Lower lobe of right lung (tissue), 2 donors: ENCODE measurements at regions not wholly inside any gene's neighbourhood (a gene's known extent, or its start where the extent isn't known, plus 50 kb on each side); places are given as distances from the start of the nearest gene placed in this dataset.

Experiments
- ATAC-seq, 2 donors: fragments of 200-7000 bp; cut with Tn5 transposase; one replicate each; pipeline ENCODE4 v1.9.1; 2020 to 2022; ENCODE audit warnings: mild to moderate bottlenecking in 2 of 2, moderate library complexity in 2 of 2
- DNase-seq: peaks from one replicate; pipeline ENCODE4 v3.0.0-alpha.2; 2020
- H3K27ac ChIP-seq: fragments of 200-600 bp; one replicate; pipeline ENCODE4 v1.8.0; 2022
- H3K27me3 ChIP-seq: fragments of 200-600 bp; one replicate; pipeline ENCODE4 v1.8.0; 2022; ENCODE audit warnings: low read depth
- H3K36me3 ChIP-seq: fragments of 200-600 bp; one replicate; pipeline ENCODE4 v1.8.0; 2022; ENCODE audit warnings: mild to moderate bottlenecking
- H3K4me1 ChIP-seq: fragments of 200-600 bp; one replicate; pipeline ENCODE4 v1.8.0; 2022
- H3K4me3 ChIP-seq: fragments of 200-600 bp; one replicate; pipeline ENCODE4 v1.8.0; 2022; ENCODE audit warnings: mild to moderate bottlenecking
- H3K9me3 ChIP-seq: fragments of 200-600 bp; one replicate; pipeline ENCODE4 v1.8.0; 2022
- CTCF ChIP-seq: fragments of 200-600 bp; IDR thresholded peaks from one replicate; pipeline ENCODE4 v1.8.0; 2022; ENCODE audit warnings: antibody characterized with exemption, mild to moderate bottlenecking
- intact Hi-C: fragments of 100-400 bp; cut with DNase I; formaldehyde crosslinking; loops from one replicate; pipeline ENCODE4 v1.11.0; 2022
- donor health status: DM: no; HTN: yes; CAD: no; lungs with severe emphysema.

DNA sequence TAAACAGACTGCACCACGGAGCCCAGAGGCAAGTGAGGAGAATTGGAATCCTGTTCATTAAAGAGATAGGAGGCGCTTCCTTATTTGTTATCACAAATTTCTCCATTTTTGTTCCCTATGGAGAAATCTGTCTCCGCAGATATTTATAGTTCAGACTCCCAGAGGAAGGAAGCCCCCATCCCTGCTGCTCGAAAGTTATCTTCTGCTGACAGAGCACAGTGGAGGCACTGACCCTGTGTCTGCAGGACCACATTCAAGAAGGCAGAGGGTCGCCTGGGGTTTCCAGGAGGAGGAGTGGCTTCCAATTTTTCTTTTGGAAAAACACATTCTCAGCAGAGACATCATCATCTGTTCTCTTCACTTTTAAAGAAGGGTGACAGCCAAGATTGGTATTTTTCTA, 73.0 kb upstream of the GPR45 start:
- no peak for TF ChIP-seq CTCF
- ATAC-seq (no peak), DNase-seq (no peak)

GRCh38 chr2:105175231-105175630, 66.3 kb upstream of the GPR45 start:
- H3K27me3 ChIP-seq: no peaks in the 10 kb centered on the region
- ATAC-seq: peak in 1 of 2 donors; percentile 51
- no peak for DNase-seq

More for the DNA sequence above, 73.0 kb upstream of the GPR45 start:
- H3K27me3 ChIP-seq: no peaks in the 10 kb centered on the region
- no peak overlapping the region for H3K27ac ChIP-seq
- intact Hi-C loops: no loop called here
- H3K4me3 ChIP-seq: no peak overlapping the region
- H3K9me3 ChIP-seq: no peaks in the 10 kb centered on the region
- no peaks in the 10 kb centered on the region for H3K36me3 ChIP-seq
- H3K4me1 ChIP-seq: no peaks in the 10 kb centered on the region

DNA sequence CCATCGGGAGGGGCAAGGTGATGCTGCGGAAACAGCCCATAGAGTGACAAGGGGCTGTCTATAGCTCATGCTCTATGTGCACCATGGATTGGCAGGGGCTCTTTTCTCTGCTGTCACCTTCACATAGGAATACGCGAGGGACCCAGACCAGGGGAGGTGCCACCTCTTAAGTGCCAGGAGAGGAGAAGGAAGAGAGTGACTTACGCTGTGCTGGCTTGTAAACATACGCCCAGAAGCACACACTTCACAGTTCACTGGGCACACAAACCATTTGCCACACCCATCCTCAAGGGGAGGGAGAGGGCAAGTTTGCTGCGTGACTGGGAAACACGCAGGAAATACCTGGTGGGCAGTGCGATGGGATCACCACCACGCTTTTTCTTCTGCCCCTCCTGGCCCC, 65.1 kb upstream of the GPR45 start:
- Histone ChIP-seq H3K4me1 (peaks cover 9% of the 10 kb centered on the region), H3K9me3 (no peaks in the 10 kb centered on the region), H3K36me3 (no peaks in the 10 kb centered on the region), H3K27me3 (no peaks in the 10 kb centered on the region), H3K4me3 (no peak overlapping the region), H3K27ac (no peak overlapping the region)
- no peak for DNase-seq
- intact Hi-C loops: no loop called here
- TF ChIP-seq CTCF: no peak
- peak; percentile 82 to 89 for ATAC-seq

More at GRCh38 chr2:105175231-105175630, 66.3 kb upstream of the GPR45 start:
- Histone ChIP-seq H3K36me3 (no peaks in the 10 kb centered on the region), H3K27ac (no peak overlapping the region), H3K4me1 (peaks cover 9% of the 10 kb centered on the region), H3K9me3 (no peaks in the 10 kb centered on the region), H3K4me3 (no peak overlapping the region)
- no peak for TF ChIP-seq CTCF
- intact Hi-C loops: no loop called here

- H3K9me3 ChIP-seq: no peaks in the 10 kb centered on the region
- H3K4me3 ChIP-seq: no peak overlapping the region
- ATAC-seq (no peak), DNase-seq (no peak)
- intact Hi-C loops: no loop called here
- H3K4me1 ChIP-seq: peaks cover 9% of the 10 kb centered on the region
- no peak for TF ChIP-seq CTCF
- H3K27me3 ChIP-seq: no peaks in the 10 kb centered on the region
- H3K36me3 ChIP-seq: no peaks in the 10 kb centered on the region
- H3K27ac ChIP-seq: no peak overlapping the region
These were observed 64.5 kb upstream of the GPR45 start for GRCh38 chr2:105177008-105177407.

DNA sequence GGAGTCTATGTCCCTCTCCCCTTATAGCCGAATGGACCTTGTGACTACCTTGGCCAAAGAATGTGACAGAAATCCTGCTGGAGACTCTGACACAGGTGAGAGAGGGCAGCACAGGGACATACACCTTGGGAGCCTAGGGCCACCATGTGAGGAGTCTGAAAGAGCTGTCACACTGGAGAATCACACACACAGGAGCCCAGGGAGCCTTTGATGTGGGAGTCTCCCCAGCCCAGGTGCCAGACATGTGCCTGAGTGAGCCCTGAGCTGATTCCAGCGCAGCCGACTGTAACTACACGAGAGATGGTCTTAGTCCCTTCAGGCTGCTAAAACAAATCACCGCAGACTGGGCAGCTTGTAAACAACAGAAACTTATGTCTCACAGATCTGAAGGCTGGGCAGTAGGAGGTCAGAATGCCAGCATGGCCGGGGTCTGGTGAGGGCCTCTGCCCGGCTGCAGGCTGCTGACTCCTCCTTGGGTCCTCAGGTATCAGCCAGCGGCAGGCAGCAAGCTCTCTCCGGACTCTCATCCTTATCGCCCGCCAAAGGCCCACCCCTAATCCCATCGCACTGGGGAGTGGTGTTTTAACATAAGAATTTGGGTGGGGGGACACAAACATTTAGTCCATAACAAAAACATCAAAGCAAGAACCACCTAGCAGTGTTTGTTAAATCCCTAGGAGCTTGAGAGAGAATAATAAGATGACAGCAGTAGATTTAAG, 63.8 kb upstream of the GPR45 start:
- DNase-seq: no peak
- Histone ChIP-seq H3K27me3 (no peaks in the 10 kb centered on the region), H3K27ac (no peak overlapping the region), H3K36me3 (no peaks in the 10 kb centered on the region), H3K9me3 (no peaks in the 10 kb centered on the region), H3K4me3 (no peak overlapping the region), H3K4me1 (peaks cover 9% of the 10 kb centered on the region)
- ATAC-seq: no peak
- intact Hi-C loops: no loop called here
- TF ChIP-seq CTCF: no peak
